HCT116 (cell line): ENCODE measurements at regions not wholly inside any gene's neighbourhood (a gene's known extent, or its start where the extent isn't known, plus 50 kb on each side); places are given as distances from the start of the nearest gene placed in this dataset.
A peak's percentile ranks its signal among the peaks of the same experiment; 100 is the strongest.

Experiments used
- ATAC-seq: fragments of 200-7000 bp; cut with Tn5 transposase; 2 replicates; pipeline ENCODE4 v1.9.1; 2020; ENCODE audit warnings: mild to moderate bottlenecking, moderate library complexity
- BruUV-seq: library from RNA; stranded (reverse); fragments of 400-500 nt; replicated peaks from 2 replicates; lab custom pipeline; 2021; lab: Mats Ljungman, UMichigan
- CTCF ChIA-PET: fragments of 300-600 bp; sonication (Branson Sonifier 250); formaldehyde crosslinking; loops from one replicate; lab custom pipeline; 2021; ENCODE audit warnings: antibody characterized with exemption; lab: Charles Lee
- POLR2A ChIA-PET: fragments of 300-600, 350-600 bp; sonication (Branson Sonifier 250); formaldehyde crosslinking; loops from one replicate; lab custom pipeline; 2021; ENCODE audit warnings: antibody characterized with exemption; lab: Charles Lee
- RAD21 ChIA-PET, 2 experiments: fragments of 300-600 bp; sonication (Branson Sonifier 250); formaldehyde crosslinking; loops; one replicate each; lab custom pipeline; 2023; ENCODE audit warnings: low total read pairs in 2 of 2; ENCODE audit not compliant: uncharacterized antibody in 2 of 2, unreplicated experiment in 2 of 2, low non-redundant PET in 1 of 2; lab: Charles Lee
- DNase-seq: peaks from one replicate; pipeline ENCODE4 v3.0.0-alpha.2; 2010; ENCODE audit warnings: low read depth, low spot score
- H2AFZ ChIP-seq: fragments of 200-600 bp; shearing (Covaris generic), sonication (generic); 2 replicates; pipeline ENCODE4 v1.6.1; 2017; ENCODE audit warnings: low read depth, mixed run types, mixed read lengths, antibody characterized with exemption, low read length; ENCODE audit not compliant: poor library complexity, severe bottlenecking
- H3K27ac ChIP-seq: 2 replicates; pipeline ENCODE4 v1.5.1; 2012; ENCODE audit warnings: low read depth, low read length
- H3K27me3 ChIP-seq: fragments of 200-600 bp; sonication (generic); 2 replicates; pipeline ENCODE4 v1.6.1; 2016; ENCODE audit warnings: mixed run types, low read length, mixed read lengths; ENCODE audit not compliant: insufficient read depth
- H3K36me3 ChIP-seq, 2 experiments: fragments of 200-500 bp in 1 of 2; fragments of 200-600 bp in 1 of 2; sonication (Bioruptor generic) in 1 of 2; sonication (generic) in 1 of 2; 2 replicates each; pipeline versions ENCODE4 v1.5.1 to v1.6.1; 2014 to 2016; ENCODE audit warnings: low read length in 2 of 2, inconsistent platforms in 1 of 2, mixed read lengths in 1 of 2, mixed run types in 1 of 2; ENCODE audit not compliant: insufficient read depth in 2 of 2, control insufficient read depth in 1 of 2
- H3K4me1 ChIP-seq, 2 experiments: fragments of 200-600 bp in 1 of 2; sonication (generic) in 1 of 2; 2 replicates each; pipeline versions ENCODE4 v1.5.1 to v1.6.1; 2012 to 2017; ENCODE audit warnings: low read length in 2 of 2, inconsistent platforms in 1 of 2, mild to moderate bottlenecking in 1 of 2, mixed read lengths in 1 of 2, mixed run types in 1 of 2, moderate library complexity in 1 of 2; ENCODE audit not compliant: insufficient read depth in 2 of 2, control insufficient read depth in 1 of 2
- H3K4me2 ChIP-seq: fragments of 200-600 bp; sonication (generic); 2 replicates; pipeline ENCODE4 v1.6.1; 2017; ENCODE audit warnings: mixed run types, low read length, mixed read lengths
- H3K4me3 ChIP-seq, 2 experiments: fragments of 200-600 bp in 1 of 2; sonication (generic) in 1 of 2; replicated peaks in 1 of 2; 2 replicates each; pipeline ENCODE4 v1.5.1; 2011 to 2016; ENCODE audit warnings: low read length in 2 of 2, control low read depth in 1 of 2, low read depth in 1 of 2, mild to moderate bottlenecking in 1 of 2, mixed read lengths in 1 of 2, mixed run types in 1 of 2
- H3K79me2 ChIP-seq: fragments of 200-600 bp; sonication (generic); 2 replicates; pipeline ENCODE4 v1.6.1; 2017; ENCODE audit warnings: mild to moderate bottlenecking, mixed run types, low read length, moderate library complexity, mixed read lengths; ENCODE audit not compliant: insufficient read depth
- H3K9ac ChIP-seq: fragments of 200-600 bp; sonication (generic); 2 replicates; pipeline ENCODE4 v1.6.1; 2016; ENCODE audit warnings: low read length, mixed read lengths
- H3K9me2 ChIP-seq: fragments of 200-600 bp; sonication (generic), shearing (Covaris generic); 2 replicates; pipeline ENCODE4 v1.6.1; 2017; ENCODE audit warnings: mixed run types, mild to moderate bottlenecking, moderate library complexity; ENCODE audit not compliant: insufficient read depth
- H3K9me3 ChIP-seq, 2 experiments: fragments of 200-500 bp in 1 of 2; fragments of 200-600 bp in 1 of 2; sonication (Bioruptor generic) in 1 of 2; sonication (generic) in 1 of 2; 2 replicates each; pipeline ENCODE4 v1.6.1; 2014 to 2017; ENCODE audit warnings: low read length in 2 of 2, mixed read lengths in 2 of 2, inconsistent platforms in 1 of 2, low read depth in 1 of 2, mild to moderate bottlenecking in 1 of 2, mixed run types in 1 of 2, moderate library complexity in 1 of 2; ENCODE audit not compliant: control insufficient read depth in 1 of 2, insufficient read depth in 1 of 2
- H4K20me1 ChIP-seq: fragments of 200-600 bp; sonication (generic), shearing (Covaris generic); 2 replicates; pipeline ENCODE4 v1.6.1; 2017; ENCODE audit warnings: mixed run types, mild to moderate bottlenecking, moderate library complexity; ENCODE audit not compliant: insufficient read depth
- CBX3 ChIP-seq: IDR thresholded peaks from 2 replicates; pipeline ENCODE4 v1.6.1; 2012; ENCODE audit warnings: low read depth
- CEBPB ChIP-seq: IDR thresholded peaks from 2 replicates; pipeline ENCODE4 v1.6.1; 2012; ENCODE audit warnings: low read depth
- CTCF ChIP-seq, 3 experiments: fragments of 200-600 bp in 1 of 3; sonication (generic) in 1 of 3; IDR thresholded peaks in 2 of 3; conservative IDR thresholded peaks in 1 of 3; 2 replicates each; pipeline ENCODE4 v1.5.1; 2012 to 2017; ENCODE audit warnings: low read depth in 2 of 3, low read length in 2 of 3, antibody characterized with exemption in 1 of 3, borderline replicate concordance in 1 of 3, control low read depth in 1 of 3, mild to moderate bottlenecking in 1 of 3, mixed read lengths in 1 of 3, mixed run types in 1 of 3, moderate library complexity in 1 of 3; ENCODE audit not compliant: insufficient read depth in 1 of 3
- EGR1 ChIP-seq: IDR thresholded peaks from 2 replicates; pipeline ENCODE4 v1.6.1; 2012; ENCODE audit warnings: low read depth
- ELF1 ChIP-seq: IDR thresholded peaks from 2 replicates; pipeline ENCODE4 v1.6.1; 2012; ENCODE audit warnings: low read depth, borderline replicate concordance
- FOSL1 ChIP-seq: IDR thresholded peaks from 2 replicates; pipeline ENCODE4 v1.6.1; 2012; ENCODE audit warnings: low read depth
- POLR2A ChIP-seq: IDR thresholded peaks from 2 replicates; pipeline ENCODE4 v1.7.0; 2011; ENCODE audit warnings: borderline replicate concordance; ENCODE audit not compliant: insufficient read depth, insufficient read length; ENCODE audit errors: extremely low read depth
- POLR2AphosphoS5 ChIP-seq: IDR thresholded peaks from 2 replicates; pipeline ENCODE4 v1.6.1; 2011; ENCODE audit warnings: mild to moderate bottlenecking, low read depth, low read length, moderate library complexity
- RAD21 ChIP-seq: IDR thresholded peaks from 2 replicates; pipeline ENCODE4 v1.6.1; 2012; ENCODE audit warnings: low read depth, mild to moderate bottlenecking
- SIN3A ChIP-seq: IDR thresholded peaks from 2 replicates; pipeline ENCODE4 v1.6.1; 2012; ENCODE audit warnings: low read depth
- SP1 ChIP-seq: IDR thresholded peaks from 2 replicates; pipeline ENCODE4 v1.6.1; 2012; ENCODE audit warnings: low read depth
- TCF7L2 ChIP-seq: IDR thresholded peaks from 2 replicates; pipeline ENCODE4 v1.7.0; 2011; ENCODE audit warnings: borderline replicate concordance, inconsistent platforms; ENCODE audit not compliant: insufficient read depth, insufficient read length; ENCODE audit errors: extremely low read depth
- ZNF274 ChIP-seq: fragments of 200-500 bp; sonication (Bioruptor generic); IDR thresholded peaks from 2 replicates; pipeline ENCODE4 v1.6.1; 2014; ENCODE audit warnings: mild to moderate bottlenecking, low read depth, low read length, inconsistent platforms
- intact Hi-C: fragments of 100-400 bp; cut with micrococcal nuclease; formaldehyde crosslinking; loops from 2 replicates; pipeline ENCODE4 v1.10.0; 2022
- TF ChIP-seq, protein P1 (sequence below): IDR thresholded peaks from 2 replicates; pipeline ENCODE4 v1.6.1; 2012
- TF ChIP-seq, protein P2 (sequence below): IDR thresholded peaks from 2 replicates; pipeline ENCODE4 v1.6.1; 2012

- no peaks in the 10 kb centered on the region for H3K4me1 ChIP-seq
- H3K9ac ChIP-seq, result no peak overlapping the region
- H4K20me1 ChIP-seq, result no peaks in the 10 kb centered on the region; the same call in 1 of the 2 replicates
- ChIA-PET RAD21 (no interaction called here), CTCF (no interaction called here), POLR2A (no interaction called here)
- peak overlapping the region in 1 of 2 experiments; percentile 39; a peak in 1 of 4 replicates for H3K4me3 ChIP-seq
- H3K9me2 ChIP-seq, result no peaks in the 10 kb centered on the region
- no peaks in the 10 kb centered on the region for H3K79me2 ChIP-seq
- no peak overlapping the region for H3K27ac ChIP-seq
- H2AFZ ChIP-seq, result peak overlapping the region; percentile 3
- H3K36me3 ChIP-seq, result no peaks in the 10 kb centered on the region
- ATAC-seq (no peak), DNase-seq (no peak)
- intact Hi-C loops, result no loop called here
- no peaks in the 10 kb centered on the region; a peak in 1 of 4 replicates for H3K9me3 ChIP-seq
- TF ChIP-seq CBX3 (no peak), CTCF (IDR thresholded peaks at IDR 0.05 in 2 of 3, conservative IDR thresholded peaks at IDR 0.05 in 1 of 3; ENCODE audit: borderline replicate concordance in 1 of 3, insufficient read depth in 1 of 3, low read depth in 2 of 3, low read length in 2 of 3) (no peak)
- no TSS peak for BruUV-seq
- H3K4me2 ChIP-seq, result peak overlapping the region; percentile 41
- H3K27me3 ChIP-seq, result no peaks in the 10 kb centered on the region
These were observed 518.3 kb upstream of the ITGA1 start for GRCh38 chr5:52269401-52269800.

GRCh38 chr5:52269859-52270258, 517.9 kb upstream of the ITGA1 start:
- POLR2A ChIA-PET, result no interaction called here
- H3K4me2 ChIP-seq, result peak overlapping the region; percentile 41

More at GRCh38 chr5:52269859-52270258, 517.9 kb upstream of the ITGA1 start:
- H2AFZ ChIP-seq, result peak overlapping the region; percentile 3
- H3K79me2 ChIP-seq, result no peaks in the 10 kb centered on the region
- intact Hi-C loops, result no loop called here
- peak overlapping the region in 1 of 2 experiments; percentile 39; a peak in 1 of 4 replicates for H3K4me3 ChIP-seq
- TF ChIP-seq FOSL1, result no peak
- no peak for TF ChIP-seq POLR2A
- TF ChIP-seq POLR2AphosphoS5, result no peak
- TF ChIP-seq SIN3A, result no peak
- TF ChIP-seq, protein P1, sequence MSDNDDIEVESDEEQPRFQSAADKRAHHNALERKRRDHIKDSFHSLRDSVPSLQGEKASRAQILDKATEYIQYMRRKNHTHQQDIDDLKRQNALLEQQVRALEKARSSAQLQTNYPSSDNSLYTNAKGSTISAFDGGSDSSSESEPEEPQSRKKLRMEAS, result no peak
- TF ChIP-seq ZNF274, result no peak
- TF ChIP-seq, protein P2, sequence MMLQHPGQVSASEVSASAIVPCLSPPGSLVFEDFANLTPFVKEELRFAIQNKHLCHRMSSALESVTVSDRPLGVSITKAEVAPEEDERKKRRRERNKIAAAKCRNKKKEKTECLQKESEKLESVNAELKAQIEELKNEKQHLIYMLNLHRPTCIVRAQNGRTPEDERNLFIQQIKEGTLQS, result no peak
- no peak for TF ChIP-seq RAD21
- no peak for TF ChIP-seq TCF7L2
- TF ChIP-seq CEBPB, result no peak
- no peak for TF ChIP-seq ELF1
- no peak for TF ChIP-seq EGR1
- TF ChIP-seq SP1, result no peak
- TF ChIP-seq CTCF (IDR thresholded peaks at IDR 0.05 in 2 of 3, conservative IDR thresholded peaks at IDR 0.05 in 1 of 3; ENCODE audit: borderline replicate concordance in 1 of 3, insufficient read depth in 1 of 3, low read depth in 2 of 3, low read length in 2 of 3), result no peak
- no peaks in the 10 kb centered on the region; a peak in 1 of 4 replicates for H3K9me3 ChIP-seq
- CTCF ChIA-PET, result no interaction called here
- H3K36me3 ChIP-seq, result no peaks in the 10 kb centered on the region
- ATAC-seq (no peak), DNase-seq (no peak)
- H4K20me1 ChIP-seq, result no peaks in the 10 kb centered on the region; the same call in 1 of the 2 replicates
- no peaks in the 10 kb centered on the region for H3K9me2 ChIP-seq
- RAD21 ChIA-PET, result no interaction called here
- no peak overlapping the region for H3K27ac ChIP-seq
- H3K27me3 ChIP-seq, result no peaks in the 10 kb centered on the region
- no TSS peak for BruUV-seq
- H3K9ac ChIP-seq, result no peak overlapping the region
- H3K4me1 ChIP-seq, result no peaks in the 10 kb centered on the region
